Lower leg skin (tissue), 4 donors: ENCODE measurements at regions not wholly inside any gene's neighbourhood (a gene's known extent, or its start where the extent isn't known, plus 50 kb on each side); places are given as distances from the start of the nearest gene placed in this dataset.

Experiments used
- DNase-seq, 2 donors: peaks; one replicate each; pipeline ENCODE4 v3.0.0-alpha.2; 2019; ENCODE audit warnings: low spot score in 2 of 2
- H3K4me3 ChIP-seq: fragments of 200-600 bp; sonication (generic); 2 replicates; pipeline ENCODE4 v1.5.1; 2017; ENCODE audit warnings: mild to moderate bottlenecking, low read depth; ENCODE audit not compliant: poor library complexity, severe bottlenecking
- CTCF ChIP-seq, 3 donors: fragments of 450-650 bp; IDR thresholded peaks; one replicate each; pipeline ENCODE4 v1.5.1; 2016; ENCODE audit warnings: antibody characterized with exemption in 3 of 3, mild to moderate bottlenecking in 3 of 3, moderate library complexity in 2 of 3
- POLR2A ChIP-seq, 2 donors: fragments of 450-650 bp; IDR thresholded peaks; one replicate each; pipeline ENCODE4 v1.6.1; 2016 to 2017; ENCODE audit warnings: antibody characterized with exemption in 2 of 2, mild to moderate bottlenecking in 1 of 2, moderate library complexity in 1 of 2
- WGBS, 2 donors: methylation state at CpG; one replicate each; pipeline ENCODE4 v1.1.5; 2018; 5-methylcytosine and 5-hydroxymethylcytosine counted together
- intact Hi-C: fragments of 100-400 bp; cut with DNase I; formaldehyde crosslinking; loops from one replicate; pipeline ENCODE4 v1.15.0; 2023; ENCODE audit warnings: low total_unique reads

DNA sequence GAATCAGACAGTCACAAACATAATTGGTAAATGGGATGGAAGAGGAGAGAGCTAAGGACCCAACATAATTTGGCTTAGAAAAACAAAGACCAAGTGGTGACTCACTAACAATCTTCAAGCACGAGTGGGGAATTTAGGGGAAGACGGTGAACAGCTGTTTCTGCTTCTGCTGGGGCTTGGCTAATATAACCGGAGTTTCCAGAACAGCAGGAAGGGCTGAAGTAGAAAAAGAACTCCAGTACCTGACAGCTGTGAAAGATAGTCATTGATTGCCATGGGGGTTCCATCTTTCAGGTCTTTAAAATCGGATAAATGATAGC lies 290.9 kb upstream of the LDB2 start:
- DNase-seq: peak in 1 of 2 donors; percentile 28
- WGBS, 2 donors: 13 to 16% methylated on average over 4 of the region's 4 CpGs
- intact Hi-C loops: no loop called here
- TF ChIP-seq POLR2A (IDR thresholded peaks at IDR 0.05) (no peak), CTCF (IDR thresholded peaks at IDR 0.05) (no peak)
- no peak overlapping the region for H3K4me3 ChIP-seq

DNA sequence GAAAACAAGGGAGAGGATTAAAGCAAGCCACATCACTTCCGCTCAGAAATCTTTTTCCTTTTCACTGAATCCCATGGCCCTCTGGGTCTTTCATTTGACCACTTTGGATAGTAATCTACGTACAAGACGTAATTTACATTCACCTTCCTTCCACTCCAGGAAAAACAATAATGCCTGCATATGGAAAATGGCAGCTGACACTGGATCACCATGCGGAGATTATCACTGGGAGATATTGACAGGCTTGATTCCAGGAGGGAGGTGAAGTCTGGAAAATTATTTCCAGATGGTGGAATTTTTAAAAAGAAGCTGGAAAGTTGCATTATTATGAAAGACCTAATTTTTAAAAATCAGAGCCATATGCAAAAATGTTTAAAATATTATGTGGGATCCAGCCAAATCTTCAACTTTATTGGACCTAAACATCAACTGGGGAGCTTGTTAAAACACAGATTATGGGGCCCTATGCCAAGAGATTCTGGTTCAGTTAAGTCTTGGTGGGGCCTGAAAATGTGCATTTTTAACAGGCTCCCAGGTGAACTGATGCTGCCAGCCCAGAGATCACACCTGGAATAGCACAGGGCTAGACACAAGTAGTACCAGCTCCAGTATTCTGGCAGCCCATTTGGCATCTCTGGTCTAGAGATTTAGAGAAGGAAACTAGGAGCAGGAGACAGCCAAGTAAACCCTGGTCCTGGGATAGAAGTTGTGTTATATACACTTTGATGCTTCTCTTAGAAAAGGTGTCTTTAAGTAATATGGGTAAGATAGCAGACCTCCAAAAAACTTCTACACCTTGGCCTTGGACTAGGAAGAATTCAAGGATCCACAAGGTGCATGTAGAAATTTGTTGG lies 290.3 kb upstream of the LDB2 start:
- intact Hi-C loops: no loop called here
- DNase-seq: no peak
- H3K4me3 ChIP-seq: no peak overlapping the region
- WGBS, 2 donors: 74 to 81% methylated on average over 4 of the region's 4 CpGs
- TF ChIP-seq POLR2A (IDR thresholded peaks at IDR 0.05) (no peak), CTCF (IDR thresholded peaks at IDR 0.05) (no peak)

DNA sequence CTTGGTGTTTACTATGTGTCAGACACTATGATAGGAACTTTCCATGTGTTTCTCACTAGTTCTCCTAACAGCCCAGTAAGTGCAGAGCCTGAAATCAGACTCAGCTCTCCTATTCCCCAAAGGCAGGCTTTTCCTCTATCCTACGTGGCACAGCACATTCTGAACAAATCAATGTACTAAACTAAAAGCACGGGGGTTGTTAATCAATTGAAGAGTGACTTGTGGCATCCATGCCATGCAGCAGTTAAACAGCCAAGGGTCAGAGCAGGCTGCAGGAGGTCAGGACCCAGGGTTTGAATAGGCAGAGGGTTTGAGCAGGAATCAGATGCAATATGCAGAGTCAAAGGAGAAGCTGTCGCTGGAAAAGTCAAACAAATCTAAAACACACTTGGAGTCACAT lies 289.7 kb upstream of the LDB2 start:
- no peak for DNase-seq
- 31 to 41% methylated on average over 3 of the region's 3 CpGs for WGBS, 2 donors
- no peak overlapping the region for H3K4me3 ChIP-seq
- TF ChIP-seq POLR2A (IDR thresholded peaks at IDR 0.05) (no peak), CTCF (IDR thresholded peaks at IDR 0.05) (no peak)
- intact Hi-C loops: no loop called here

DNA sequence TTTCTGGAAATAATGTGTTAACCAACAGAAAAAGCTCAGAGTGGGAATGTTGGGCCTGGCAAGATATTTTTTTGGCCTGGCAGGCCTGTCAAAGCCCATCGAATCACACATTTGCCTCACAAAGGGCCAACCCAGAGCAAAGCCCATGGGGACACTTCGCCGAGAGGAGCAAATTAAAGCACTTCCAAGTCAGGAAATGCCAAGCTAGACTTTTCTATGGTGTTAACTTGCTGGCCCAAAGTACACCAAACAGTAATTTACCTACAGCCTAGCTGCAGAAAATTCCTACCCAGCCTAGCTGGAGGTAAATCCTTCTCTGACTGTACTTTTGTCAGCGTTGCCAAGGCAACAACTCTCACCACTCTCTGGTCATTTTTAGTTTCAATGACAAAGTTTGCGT lies 288.6 kb upstream of the LDB2 start:
- H3K4me3 ChIP-seq: no peak overlapping the region
- intact Hi-C loops: no loop called here
- no peak for DNase-seq
- 55 to 59% methylated on average over 5 of the region's 5 CpGs for WGBS, 2 donors
- no peak for TF ChIP-seq CTCF (IDR thresholded peaks at IDR 0.05)
- TF ChIP-seq POLR2A (IDR thresholded peaks at IDR 0.05): no peak

GRCh38 chr4:17182888-17183287 lies 284.4 kb upstream of the LDB2 start:
- DNase-seq: no peak
- 45 to 52% methylated on average over 4 of the region's 4 CpGs for WGBS, 2 donors
- no peak overlapping the region for H3K4me3 ChIP-seq
- intact Hi-C loops: no loop called here
- TF ChIP-seq CTCF (IDR thresholded peaks at IDR 0.05): no peak

DNA sequence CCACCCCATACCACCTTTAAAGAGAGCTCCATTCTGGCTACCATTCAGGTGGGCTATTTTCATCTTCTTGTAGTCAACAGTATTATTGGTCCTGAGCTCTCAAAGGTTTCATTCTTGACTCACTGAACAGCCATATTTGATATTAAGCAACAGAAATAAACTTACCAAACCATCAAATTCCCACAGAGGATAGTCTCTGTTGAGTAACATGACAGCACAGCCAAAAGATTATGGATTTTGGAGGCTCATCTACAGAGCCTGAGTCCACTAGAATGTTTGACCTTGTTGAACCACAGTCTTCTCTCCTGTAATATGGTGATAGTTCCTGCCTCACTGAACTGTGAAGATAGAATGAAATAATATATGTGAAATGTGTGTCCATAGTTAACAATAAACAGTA lies 276.3 kb upstream of the LDB2 start:
- no peak overlapping the region for H3K4me3 ChIP-seq
- TF ChIP-seq CTCF (IDR thresholded peaks at IDR 0.05) (no peak), POLR2A (IDR thresholded peaks at IDR 0.05) (no peak)
- no peak for DNase-seq
- intact Hi-C loops: no loop called here
